ENCODE measurements at regions not wholly inside any gene's neighbourhood (a gene's known extent, or its start where the extent isn't known, plus 50 kb on each side); places are given as distances from the start of the nearest gene placed in this dataset.

- no peak for FAIRE-seq
- no peak for TF ChIP-seq POLR2A (IDR thresholded peaks at IDR 0.05; ENCODE audit: low read depth, low read length)
- no peak for DNase-seq (ENCODE audit: insufficient read length, low spot score)
Observed at GRCh38 chr10:128775743-128776142, 649.5 kb upstream of the MKI67 start.

- TF ChIP-seq POLR2A (IDR thresholded peaks at IDR 0.05; ENCODE audit: low read depth, low read length) = no peak
- DNase-seq (ENCODE audit: insufficient read length, low spot score) (no peak), FAIRE-seq (no peak)
Observed at GRCh38 chr10:128776673-128777252, 650.5 kb upstream of the MKI67 start.

- DNase-seq (ENCODE audit: insufficient read length, low spot score) (no peak), FAIRE-seq (no peak)
- no peak for TF ChIP-seq POLR2A (IDR thresholded peaks at IDR 0.05; ENCODE audit: low read depth, low read length)
Observed at GRCh38 chr10:128777342-128777741, 651.1 kb upstream of the MKI67 start.

- FAIRE-seq = no peak
- DNase-seq (ENCODE audit: insufficient read length, low spot score) = no peak
- no peak for TF ChIP-seq POLR2A (IDR thresholded peaks at IDR 0.05; ENCODE audit: low read depth, low read length)
Observed at GRCh38 chr10:128779416-128779815, 653.2 kb upstream of the MKI67 start.

GRCh38 chr10:128780156-128780761, 654.0 kb upstream of the MKI67 start:
- no peak for FAIRE-seq
- no peak for TF ChIP-seq POLR2A (IDR thresholded peaks at IDR 0.05; ENCODE audit: low read depth, low read length)
- no peak for DNase-seq (ENCODE audit: insufficient read length, low spot score)

- no peak for DNase-seq (ENCODE audit: insufficient read length, low spot score)
- no peak for FAIRE-seq
- no peak for TF ChIP-seq POLR2A (IDR thresholded peaks at IDR 0.05; ENCODE audit: low read depth, low read length)
Observed at GRCh38 chr10:128781637-128782036, 655.4 kb upstream of the MKI67 start.

GRCh38 chr10:128784444-128784843, 658.2 kb upstream of the MKI67 start:
- no peak for FAIRE-seq

GRCh38 chr10:128792426-128793140, 666.4 kb upstream of the MKI67 start:
- FAIRE-seq = no peak
- TF ChIP-seq POLR2A (IDR thresholded peaks at IDR 0.05; ENCODE audit: low read depth, low read length) = no peak
- DNase-seq (ENCODE audit: insufficient read length, low spot score) = no peak

More at GRCh38 chr10:128784444-128784843, 658.2 kb upstream of the MKI67 start:
- no peak for TF ChIP-seq POLR2A (IDR thresholded peaks at IDR 0.05; ENCODE audit: low read depth, low read length)
- DNase-seq (ENCODE audit: insufficient read length, low spot score) = no peak

- FAIRE-seq (no peak), DNase-seq (ENCODE audit: insufficient read length, low spot score) (no peak)
- TF ChIP-seq POLR2A (IDR thresholded peaks at IDR 0.05; ENCODE audit: low read depth, low read length) = no peak
Observed at GRCh38 chr10:128793726-128794655, 667.8 kb upstream of the MKI67 start.

GRCh38 chr10:128796396-128796912, 670.2 kb upstream of the MKI67 start:
- DNase-seq (ENCODE audit: insufficient read length, low spot score) (no peak), FAIRE-seq (no peak)
- no peak for TF ChIP-seq POLR2A (IDR thresholded peaks at IDR 0.05; ENCODE audit: low read depth, low read length)

GRCh38 chr10:128802062-128802461, 665.0 kb upstream of the MGMT start:
- DNase-seq (ENCODE audit: insufficient read length, low spot score) (no peak), FAIRE-seq (no peak)
- TF ChIP-seq POLR2A (IDR thresholded peaks at IDR 0.05; ENCODE audit: low read depth, low read length) = no peak

- no peak for TF ChIP-seq POLR2A (IDR thresholded peaks at IDR 0.05; ENCODE audit: low read depth, low read length)
- DNase-seq (ENCODE audit: insufficient read length, low spot score) (no peak), FAIRE-seq (no peak)
Observed at GRCh38 chr10:128803790-128804189, 663.3 kb upstream of the MGMT start.

- FAIRE-seq = no peak
Observed at GRCh38 chr10:128804411-128804810, 662.6 kb upstream of the MGMT start.

More at GRCh38 chr10:128804411-128804810, 662.6 kb upstream of the MGMT start:
- no peak for TF ChIP-seq POLR2A (IDR thresholded peaks at IDR 0.05; ENCODE audit: low read depth, low read length)
- DNase-seq (ENCODE audit: insufficient read length, low spot score) = no peak

All from H54 (cell line).